Smooth muscle cell (in vitro differentiated cells): ENCODE measurements at regions not wholly inside any gene's neighbourhood (a gene's known extent, or its start where the extent isn't known, plus 50 kb on each side); places are given as distances from the start of the nearest gene placed in this dataset.

Experiments
- DNase-seq: peaks from one replicate; lab custom pipeline; 2025; ENCODE audit not compliant: unreplicated experiment; lab: John Stamatoyannopoulos, UW
- H2AFZ ChIP-seq: fragments of 200-600 bp; sonication (generic); 2 replicates; pipeline ENCODE4 v1.6.0; 2016; ENCODE audit warnings: antibody characterized with exemption, low read depth, mild to moderate bottlenecking
- H3F3A ChIP-seq: fragments of 200-600 bp; sonication (generic); 2 replicates; pipeline ENCODE4 v1.6.0; 2017; ENCODE audit warnings: antibody characterized with exemption, low read depth
- H3K27ac ChIP-seq: fragments of 200-600 bp; sonication (generic); 2 replicates; pipeline ENCODE4 v1.5.1; 2016; ENCODE audit warnings: low read depth, mild to moderate bottlenecking
- H3K27me3 ChIP-seq: fragments of 200-600 bp; sonication (generic); 2 replicates; pipeline ENCODE4 v1.6.1; 2016; ENCODE audit warnings: low read depth, mild to moderate bottlenecking
- H3K36me3 ChIP-seq: fragments of 200-600 bp; sonication (generic); 2 replicates; pipeline ENCODE4 v1.5.1; 2016; ENCODE audit warnings: low read depth
- H3K4me1 ChIP-seq: fragments of 200-600 bp; sonication (generic); 2 replicates; pipeline ENCODE4 v1.5.1; 2016; ENCODE audit warnings: low read depth
- H3K4me2 ChIP-seq: fragments of 200-600 bp; sonication (generic); 2 replicates; pipeline ENCODE4 v1.6.0; 2016; ENCODE audit warnings: mild to moderate bottlenecking
- H3K4me3 ChIP-seq: fragments of 200-600 bp; sonication (generic); 2 replicates; pipeline ENCODE4 v1.5.1; 2016; ENCODE audit warnings: mild to moderate bottlenecking
- H3K79me2 ChIP-seq: fragments of 200-600 bp; sonication (generic); 2 replicates; pipeline ENCODE4 v1.6.0; 2016; ENCODE audit warnings: low read depth, mild to moderate bottlenecking
- H3K9ac ChIP-seq: fragments of 200-600 bp; sonication (generic); 2 replicates; pipeline ENCODE4 v1.6.0; 2016; ENCODE audit warnings: low read depth
- H3K9me3 ChIP-seq: fragments of 200-600 bp; sonication (generic); replicated peaks from 2 replicates; pipeline ENCODE4 v1.5.1; 2016; ENCODE audit warnings: low read depth
- H4K20me1 ChIP-seq: fragments of 200-600 bp; sonication (generic); 2 replicates; pipeline ENCODE4 v1.6.0; 2016; ENCODE audit warnings: low read depth
- WGBS: methylation state at CpG from one replicate; pipeline ENCODE4 v1.1.7; 2016; ENCODE audit warnings: low lambda C conversion rate; 5-methylcytosine and 5-hydroxymethylcytosine counted together
- TF ChIP-seq, protein P1 (sequence below): fragments of 200-600 bp; sonication (generic); IDR thresholded peaks from 2 replicates; pipeline ENCODE4 v1.5.1; 2017; ENCODE audit warnings: borderline replicate concordance, mild to moderate bottlenecking, antibody characterized with exemption; ENCODE audit not compliant: insufficient read depth, poor library complexity, severe bottlenecking

DNA sequence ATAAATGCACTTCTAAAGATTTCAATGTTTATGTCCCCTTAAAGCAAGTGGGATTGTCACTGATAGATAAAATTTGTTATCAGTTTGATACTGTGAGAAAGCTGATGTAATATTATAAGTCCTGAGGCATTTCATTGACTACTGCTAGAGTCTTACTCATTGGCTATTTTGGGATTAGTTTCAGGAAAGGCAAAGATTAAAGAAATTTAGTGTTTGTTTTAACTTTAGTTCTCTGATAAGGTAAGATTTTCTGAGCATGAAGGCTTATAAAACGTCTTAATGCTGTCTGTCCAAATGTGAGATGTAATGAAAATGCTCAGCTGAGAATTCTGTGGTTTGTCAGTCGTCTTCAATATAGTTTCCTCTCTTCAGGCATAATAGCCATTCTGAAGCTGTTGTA, 886.4 kb upstream of the CDH2 start:
- Histone ChIP-seq H4K20me1 (no peaks in the 10 kb centered on the region), H3K4me1 (peaks cover 12% of the 10 kb centered on the region), H3K27ac (peak overlapping the region; percentile 9), H3K36me3 (no peaks in the 10 kb centered on the region), H3K27me3 (no peaks in the 10 kb centered on the region), H3K4me2 (peak overlapping the region; percentile 42), H3F3A (no peaks in the 10 kb centered on the region), H2AFZ (no peak overlapping the region), H3K79me2 (no peaks in the 10 kb centered on the region), H3K9me3 (no peaks in the 10 kb centered on the region), H3K4me3 (no peak overlapping the region), H3K9ac (no peak overlapping the region)
- DNase-seq: no peak
- WGBS: 13% methylated on average over 2 of the region's 2 CpGs
- TF ChIP-seq, protein P1, sequence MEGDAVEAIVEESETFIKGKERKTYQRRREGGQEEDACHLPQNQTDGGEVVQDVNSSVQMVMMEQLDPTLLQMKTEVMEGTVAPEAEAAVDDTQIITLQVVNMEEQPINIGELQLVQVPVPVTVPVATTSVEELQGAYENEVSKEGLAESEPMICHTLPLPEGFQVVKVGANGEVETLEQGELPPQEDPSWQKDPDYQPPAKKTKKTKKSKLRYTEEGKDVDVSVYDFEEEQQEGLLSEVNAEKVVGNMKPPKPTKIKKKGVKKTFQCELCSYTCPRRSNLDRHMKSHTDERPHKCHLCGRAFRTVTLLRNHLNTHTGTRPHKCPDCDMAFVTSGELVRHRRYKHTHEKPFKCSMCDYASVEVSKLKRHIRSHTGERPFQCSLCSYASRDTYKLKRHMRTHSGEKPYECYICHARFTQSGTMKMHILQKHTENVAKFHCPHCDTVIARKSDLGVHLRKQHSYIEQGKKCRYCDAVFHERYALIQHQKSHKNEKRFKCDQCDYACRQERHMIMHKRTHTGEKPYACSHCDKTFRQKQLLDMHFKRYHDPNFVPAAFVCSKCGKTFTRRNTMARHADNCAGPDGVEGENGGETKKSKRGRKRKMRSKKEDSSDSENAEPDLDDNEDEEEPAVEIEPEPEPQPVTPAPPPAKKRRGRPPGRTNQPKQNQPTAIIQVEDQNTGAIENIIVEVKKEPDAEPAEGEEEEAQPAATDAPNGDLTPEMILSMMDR: no peak

DNA sequence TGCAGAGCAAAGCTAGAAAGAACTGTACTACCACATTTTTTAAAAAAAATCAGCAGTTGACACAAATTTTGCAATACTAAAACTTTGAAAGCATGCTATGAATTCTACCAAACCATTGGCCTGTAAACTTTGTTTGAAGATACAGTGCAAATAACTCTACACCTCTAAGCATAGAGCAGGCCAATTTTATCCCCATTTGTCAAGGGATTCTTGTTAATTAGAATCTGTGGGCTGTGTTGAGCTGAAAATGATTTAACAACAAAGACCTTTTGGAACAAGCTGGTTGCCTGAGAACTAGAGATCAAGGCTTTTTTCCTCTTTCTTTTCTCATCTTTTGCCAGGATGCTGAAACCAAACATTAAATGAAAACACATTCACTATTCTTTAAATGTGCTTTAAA, 886.0 kb upstream of the CDH2 start:
- Histone ChIP-seq H3K36me3 (no peaks in the 10 kb centered on the region), H3K79me2 (no peaks in the 10 kb centered on the region), H4K20me1 (no peaks in the 10 kb centered on the region), H3K9ac (no peak overlapping the region), H3K27me3 (no peaks in the 10 kb centered on the region), H2AFZ (no peak overlapping the region), H3K27ac (peak overlapping the region; percentile 9), H3K9me3 (no peaks in the 10 kb centered on the region), H3K4me3 (no peak overlapping the region), H3K4me2 (peak overlapping the region; percentile 42), H3K4me1 (peaks cover 12% of the 10 kb centered on the region), H3F3A (no peaks in the 10 kb centered on the region)
- TF ChIP-seq, protein P1: no peak
- DNase-seq: no peak

DNA sequence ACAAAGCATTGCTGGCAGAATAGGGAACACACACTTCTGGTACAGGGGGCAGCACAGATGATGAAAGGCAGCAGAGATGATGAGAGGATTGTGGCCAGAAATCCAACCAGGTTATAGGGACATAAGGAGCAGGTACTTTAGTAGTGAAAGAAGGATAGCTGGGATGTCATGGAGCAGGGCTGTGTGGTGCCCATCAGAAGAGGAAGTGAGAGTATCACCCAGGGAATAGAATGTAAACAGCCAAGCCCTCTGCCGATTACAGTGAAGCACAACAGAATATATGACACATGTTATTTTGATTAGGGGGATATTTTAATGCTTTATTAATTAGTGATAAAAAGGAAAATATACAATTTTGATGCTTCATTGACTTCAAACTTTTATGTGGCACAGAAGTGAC, 883.4 kb upstream of the CDH2 start:
- no peaks in the 10 kb centered on the region for H3K27me3 ChIP-seq
- H3K27ac ChIP-seq: no peak overlapping the region
- no peaks in the 10 kb centered on the region for H3K79me2 ChIP-seq
- no peak overlapping the region for H3K9ac ChIP-seq
- H3K36me3 ChIP-seq: no peaks in the 10 kb centered on the region
- H3K9me3 ChIP-seq: no peaks in the 10 kb centered on the region
- H3K4me2 ChIP-seq: no peak overlapping the region
- H2AFZ ChIP-seq: no peak overlapping the region
- no peak overlapping the region for H3K4me3 ChIP-seq
- 77% methylated on average over 1 of the region's 1 CpG for WGBS
- TF ChIP-seq, protein P1: no peak
- H3K4me1 ChIP-seq: peaks cover 12% of the 10 kb centered on the region
- no peak for DNase-seq
- H3F3A ChIP-seq: no peaks in the 10 kb centered on the region
- no peaks in the 10 kb centered on the region for H4K20me1 ChIP-seq

DNA sequence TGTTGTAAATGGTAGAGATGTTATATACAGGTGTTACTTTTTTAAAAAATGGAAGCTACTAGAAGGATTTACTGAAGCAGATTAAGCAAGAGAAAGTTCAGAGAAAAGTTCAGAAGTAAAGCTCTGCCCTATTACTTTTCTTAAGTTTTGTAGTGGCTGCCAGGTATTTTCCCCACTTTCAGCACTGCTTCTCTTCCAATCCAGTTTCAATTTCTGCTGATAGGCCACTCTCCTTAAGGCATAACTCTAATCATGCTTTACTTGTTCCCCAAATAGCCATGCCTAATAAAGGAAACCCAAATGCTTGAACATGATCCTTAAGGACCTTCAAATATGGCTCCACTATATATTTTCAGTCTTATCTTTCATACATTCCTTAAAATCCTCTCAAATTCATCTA, 880.8 kb upstream of the CDH2 start:
- H3K4me2 ChIP-seq: no peak overlapping the region
- no peaks in the 10 kb centered on the region for H3K27me3 ChIP-seq
- H3K36me3 ChIP-seq: no peaks in the 10 kb centered on the region
- no peak overlapping the region for H2AFZ ChIP-seq
- H3K4me1 ChIP-seq: peaks cover under 1% of the 10 kb centered on the region
- no peaks in the 10 kb centered on the region for H3K9me3 ChIP-seq
- DNase-seq: no peak
- H3K9ac ChIP-seq: no peak overlapping the region
- no peaks in the 10 kb centered on the region for H3F3A ChIP-seq
- no peaks in the 10 kb centered on the region for H3K79me2 ChIP-seq
- no peaks in the 10 kb centered on the region for H4K20me1 ChIP-seq
- TF ChIP-seq, protein P1: no peak
- no peak overlapping the region for H3K27ac ChIP-seq
- H3K4me3 ChIP-seq: no peak overlapping the region
